ENCODE measurements at regions not wholly inside any gene's neighbourhood (a gene's known extent, or its start where the extent isn't known, plus 50 kb on each side); places are given as distances from the start of the nearest gene placed in this dataset.

- TF ChIP-seq EP300 (IDR thresholded peaks at IDR 0.05) (no peak), CTCF (IDR thresholded peaks at IDR 0.05) (no peak)
Measured at GRCh38 chr15:47496343-47497185, 220.7 kb upstream of the SEMA6D start.
